Stimulated activated CD4-positive, alpha-beta T cell treated with anti-CD3 and anti-CD28 coated beads, Interleukin-1b, Interleukin-23, amount 100 ng/mL, for 48 hours (primary cell): ENCODE measurements at regions not wholly inside any gene's neighbourhood (a gene's known extent, or its start where the extent isn't known, plus 50 kb on each side); places are given as distances from the start of the nearest gene placed in this dataset.
"Not testable (repeated sequence)": the region's sequence is repeated elsewhere in the genome, so short reads cannot be mapped to it uniquely, and the experiment has no call there.

ENCODE experiments used
- DNase-seq: peaks from one replicate; pipeline ENCODE4 v3.0.0-alpha.2; 2020

DNA sequence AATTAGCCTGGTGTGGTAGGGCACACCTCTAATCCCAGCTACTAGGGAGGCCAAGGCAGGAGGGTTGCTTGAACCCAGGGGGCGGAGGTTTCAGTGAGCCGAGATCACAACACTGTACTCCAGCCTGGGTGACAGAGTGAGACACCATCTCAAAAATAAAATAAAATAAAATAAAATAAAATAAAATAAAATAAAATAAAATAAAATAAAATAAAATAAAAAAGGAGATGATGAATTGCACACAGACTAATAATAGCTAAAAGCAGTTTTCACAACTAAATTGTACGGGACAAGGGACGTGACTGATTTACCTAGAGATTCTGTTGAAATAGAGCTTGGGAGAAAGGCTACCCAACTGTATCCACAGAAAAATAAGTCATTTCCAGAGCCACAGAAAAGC lies 1471.3 kb downstream of the CDH11 start:
- no peak for DNase-seq

DNA sequence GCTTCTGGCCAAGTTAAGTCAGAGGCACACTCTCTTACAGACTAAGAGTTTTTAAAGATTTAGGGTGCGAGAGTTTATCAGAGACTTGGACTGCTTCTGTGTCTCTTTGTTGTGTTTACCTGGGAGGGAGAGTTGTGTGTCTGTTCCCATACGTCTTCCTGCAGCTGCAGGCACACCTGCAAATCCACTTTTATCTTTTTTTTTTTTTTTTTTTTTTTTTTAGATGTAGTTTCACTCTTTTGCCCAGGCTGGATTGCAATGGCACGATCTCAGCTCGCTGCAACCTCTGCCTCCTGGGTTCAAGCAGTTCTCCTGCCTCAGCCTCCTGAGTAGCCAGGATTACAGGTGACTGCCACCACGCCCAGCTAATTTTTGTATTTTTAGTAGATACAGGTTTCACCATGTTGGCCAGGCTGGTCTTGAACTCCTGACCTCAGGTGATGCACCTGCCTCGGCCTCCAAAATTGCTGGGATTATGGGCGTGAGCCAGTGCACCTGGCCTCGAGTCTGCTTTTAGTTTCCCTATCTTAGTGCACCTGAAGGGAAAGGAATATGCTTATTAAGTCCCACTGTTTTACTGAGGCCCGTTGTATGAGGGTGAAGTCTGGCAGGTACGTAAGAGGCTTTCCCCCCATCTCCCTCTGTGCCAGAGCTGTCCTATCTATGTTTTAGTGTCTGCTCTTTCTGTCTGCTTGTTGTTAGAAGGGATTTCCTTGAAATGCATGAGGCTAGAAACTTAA lies 1488.0 kb downstream of the CDH11 start:
- DNase-seq, result not testable (repeated sequence)

GRCh38 chr16:63629272-63629671 lies 1492.6 kb downstream of the CDH11 start:
- DNase-seq, result no peak

DNA sequence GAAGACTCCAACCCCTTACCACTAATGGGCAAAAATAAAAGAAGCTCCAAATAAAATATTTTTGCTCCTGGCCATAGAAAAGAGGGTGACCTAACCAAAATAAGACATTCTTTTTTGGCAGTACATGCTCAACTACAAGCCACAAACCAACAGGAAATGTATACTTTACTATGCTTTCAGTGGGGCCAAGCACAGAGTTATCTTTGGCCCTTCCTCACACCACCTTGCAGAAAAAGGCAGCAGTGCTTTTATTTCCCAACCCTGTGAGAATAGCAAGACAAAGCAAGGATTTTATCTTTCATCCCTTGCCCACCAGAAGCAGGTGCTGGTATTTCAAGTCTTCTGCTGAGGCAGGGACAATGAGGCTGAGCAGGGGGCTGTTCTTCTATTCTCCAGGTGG lies 1493.1 kb downstream of the CDH11 start:
- DNase-seq, result no peak

DNA sequence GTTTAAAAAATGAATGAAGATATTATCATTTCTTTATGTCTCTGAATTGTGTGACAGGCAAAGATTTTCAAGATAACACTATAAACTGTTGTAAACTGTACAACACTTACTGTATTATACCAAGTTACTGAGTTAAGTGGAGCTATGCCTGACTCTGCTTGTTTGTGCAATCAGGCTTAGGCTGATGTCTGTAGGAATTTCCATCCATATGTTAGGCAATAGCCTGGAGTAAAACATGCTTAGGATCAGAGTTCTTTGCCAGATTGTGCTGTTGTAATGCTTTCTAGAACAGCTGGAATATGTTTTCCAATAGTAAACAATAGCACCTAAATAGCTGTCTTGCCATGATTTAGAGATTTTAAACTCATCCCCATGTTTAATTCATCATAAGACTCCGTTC lies 1496.7 kb downstream of the CDH11 start:
- DNase-seq, result no peak

DNA sequence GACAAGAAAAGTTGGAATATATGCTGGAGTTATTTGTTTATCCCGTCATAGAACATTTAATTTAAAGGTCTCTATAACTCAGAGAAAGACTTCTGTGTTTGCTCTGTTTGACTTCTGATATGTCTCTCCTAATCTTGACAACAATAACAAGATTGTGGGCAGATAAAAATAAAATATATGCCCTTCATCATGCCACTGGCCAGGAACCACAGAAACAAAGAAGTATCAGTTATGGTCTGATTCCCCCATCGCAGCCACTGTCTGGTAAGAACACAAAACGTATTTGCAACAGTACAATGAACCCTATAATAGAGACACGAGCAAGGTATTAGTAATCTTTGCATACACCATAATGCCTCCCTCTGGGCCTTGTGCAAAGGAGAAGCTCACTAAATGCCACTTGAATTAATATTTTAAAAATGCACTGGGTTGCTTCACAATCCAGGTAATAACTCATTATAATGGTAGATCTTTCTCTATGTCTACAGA lies 1498.3 kb downstream of the CDH11 start:
- no peak for DNase-seq

DNA sequence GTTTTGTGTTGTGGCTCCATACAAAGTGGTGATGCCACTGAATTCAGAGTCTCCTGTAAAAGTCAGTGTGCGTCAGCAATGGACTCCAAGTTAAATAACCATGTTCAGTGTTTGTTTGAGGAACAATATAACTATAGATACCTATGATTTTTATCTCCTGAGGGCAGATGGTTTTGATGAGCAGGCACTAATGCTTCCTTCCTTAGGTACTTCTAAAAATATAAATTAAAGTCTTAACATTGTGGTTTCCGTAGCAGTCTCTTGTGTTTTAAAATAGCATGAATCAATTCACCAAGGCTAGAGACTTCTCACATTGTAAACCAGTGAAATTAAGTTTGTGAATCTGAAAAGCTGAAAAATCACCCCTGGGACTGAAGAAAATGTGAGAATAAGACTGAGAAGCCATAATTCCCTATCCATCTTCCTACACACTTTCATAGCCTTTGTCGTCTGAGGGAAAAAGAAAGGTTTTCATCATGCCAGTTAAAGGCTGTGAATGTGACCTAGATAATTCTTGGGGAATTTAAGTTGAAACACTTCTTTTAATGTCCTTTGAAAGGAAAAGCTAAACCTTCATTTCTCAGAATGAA lies 1502.9 kb downstream of the CDH11 start:
- DNase-seq, result no peak

DNA sequence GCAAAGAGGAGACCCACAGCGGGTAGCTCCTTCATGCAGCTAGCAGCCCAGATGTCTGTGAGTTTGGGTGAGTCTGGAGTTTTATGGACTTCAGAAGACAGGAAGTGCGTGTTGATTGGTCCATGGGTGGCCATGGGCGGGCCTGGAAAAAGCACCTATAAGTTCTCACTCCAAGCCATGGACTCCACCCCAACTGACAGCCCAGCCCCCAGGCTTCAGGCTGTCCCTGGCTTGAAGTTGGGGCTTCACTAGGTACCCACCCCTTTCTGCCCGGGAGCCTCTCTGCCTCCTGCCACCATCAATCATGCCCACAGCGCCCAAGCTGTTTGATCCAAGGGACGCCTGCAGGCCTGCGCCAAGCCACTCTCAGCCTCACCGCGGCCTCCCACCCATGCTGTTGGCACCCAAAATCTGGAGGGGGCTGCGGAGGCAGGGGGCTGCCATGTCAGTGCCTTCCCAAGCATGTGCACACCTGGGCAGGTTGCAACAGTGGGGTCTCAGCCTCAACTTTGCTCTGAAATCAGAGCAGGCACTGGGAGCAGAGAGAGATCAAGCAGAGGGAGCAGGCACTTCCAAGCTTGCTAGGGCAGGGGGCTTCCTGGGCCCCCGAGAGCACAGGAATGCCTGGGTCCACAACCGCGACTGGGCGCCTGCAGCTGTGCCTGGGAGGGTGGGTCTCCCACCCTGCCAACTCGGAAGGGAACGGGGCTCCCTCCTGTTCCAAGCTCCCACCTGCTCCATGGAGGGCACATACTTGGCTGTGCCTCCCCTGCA lies 1503.7 kb downstream of the CDH11 start:
- DNase-seq, result no peak

DNA sequence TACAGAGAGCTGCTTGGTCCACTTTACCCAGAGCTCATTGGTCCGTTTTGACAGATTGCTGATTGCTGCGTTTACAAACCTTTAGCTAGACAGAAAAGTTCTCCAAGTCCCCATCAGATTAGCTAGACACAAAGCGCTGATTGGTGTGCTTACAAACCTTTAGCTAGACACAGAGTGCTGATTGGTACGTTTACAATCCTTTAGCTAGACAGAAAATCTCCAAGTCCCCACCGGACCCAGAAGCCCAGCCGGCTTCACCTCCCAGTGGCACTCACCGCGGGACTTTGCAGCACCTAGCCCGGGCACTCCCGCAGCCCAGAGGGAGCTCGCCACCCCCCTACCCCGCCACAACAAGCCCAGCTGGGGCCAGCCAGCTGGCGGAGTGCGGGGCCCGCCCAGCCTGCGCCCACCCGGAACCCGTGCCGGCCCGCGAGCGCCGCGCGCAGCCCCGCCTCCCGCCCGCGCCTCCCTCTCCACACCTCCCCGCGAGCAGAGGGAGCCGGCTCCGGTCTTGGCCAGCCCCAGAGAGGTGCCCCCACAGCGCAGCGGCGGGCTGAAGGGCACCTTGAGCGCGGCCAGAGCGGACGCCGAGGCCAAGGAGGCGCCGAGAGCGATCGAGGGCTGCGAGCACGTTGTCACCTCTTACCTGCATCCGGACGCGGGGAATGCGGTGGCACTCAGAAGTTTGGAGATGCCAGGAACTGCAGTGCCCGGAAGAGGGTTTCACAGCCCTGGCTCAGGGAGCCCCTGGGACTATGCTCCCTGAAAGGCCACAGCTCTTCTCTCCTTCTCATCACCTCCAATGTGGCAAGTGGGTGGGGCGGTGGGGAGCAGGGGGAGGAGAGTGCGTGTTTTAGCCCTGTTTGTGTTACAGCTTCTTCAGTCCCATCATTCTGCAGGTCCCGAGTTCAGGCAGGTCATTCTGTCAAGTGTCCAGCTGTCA lies 1504.5 kb downstream of the CDH11 start:
- no peak for DNase-seq

- no peak for DNase-seq
These were observed 1507.4 kb downstream of the CDH11 start for GRCh38 chr16:63614429-63614828.

- DNase-seq, result no peak
These were observed 1508.2 kb downstream of the CDH11 start for GRCh38 chr16:63613701-63614100.

GRCh38 chr16:63612462-63613227 lies 1509.2 kb downstream of the CDH11 start:
- DNase-seq, result no peak

DNA sequence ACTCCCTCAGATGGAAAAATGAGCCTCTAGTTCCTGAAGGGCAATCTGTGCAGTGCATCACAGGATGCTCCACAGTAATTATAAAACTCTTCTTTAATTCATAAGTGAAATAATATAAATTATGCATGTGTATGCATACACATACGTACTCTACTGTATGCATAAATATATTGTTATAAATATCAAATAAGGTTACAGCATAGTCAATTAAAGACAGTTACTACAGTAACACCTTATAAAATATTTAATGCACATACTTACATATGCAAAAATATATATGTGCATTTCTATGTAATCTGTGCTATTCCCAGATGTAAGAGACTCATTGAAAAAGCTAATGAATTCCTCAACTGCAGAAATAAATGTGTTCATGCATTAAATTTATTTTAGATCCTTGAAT lies 1515.1 kb downstream of the CDH11 start:
- no peak for DNase-seq

DNA sequence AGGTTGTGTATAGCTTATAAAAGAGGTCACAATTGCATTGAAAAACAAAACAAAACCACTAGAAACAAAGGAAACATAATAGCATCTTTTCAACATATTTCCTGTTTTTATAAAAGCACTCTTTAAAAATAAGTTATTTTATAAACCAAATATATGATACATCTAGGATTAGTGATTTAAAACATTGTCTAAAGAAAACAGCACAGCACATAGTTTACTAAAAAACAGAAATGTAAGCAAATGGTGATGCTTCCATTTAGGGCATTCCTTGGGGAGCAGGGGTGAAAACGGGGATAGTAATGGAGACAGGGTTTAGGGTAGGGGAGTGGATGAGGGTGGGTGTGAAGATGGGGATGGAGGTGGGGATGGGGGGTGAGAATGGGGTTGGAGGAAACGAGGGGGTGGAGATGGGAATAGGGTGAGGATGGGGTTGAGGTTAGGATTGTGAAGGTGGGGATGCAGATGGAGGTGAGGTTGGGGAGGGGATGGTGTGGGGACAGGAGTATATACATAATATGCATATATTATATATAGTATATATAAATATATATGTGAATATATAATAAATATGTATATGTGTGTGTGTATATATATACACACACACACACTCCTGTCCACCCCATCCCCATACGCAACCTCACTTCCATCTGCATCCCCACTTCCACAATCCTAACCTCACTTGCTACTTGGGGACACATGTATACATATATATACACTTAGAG lies 1519.5 kb downstream of the CDH11 start:
- no peak for DNase-seq

DNA sequence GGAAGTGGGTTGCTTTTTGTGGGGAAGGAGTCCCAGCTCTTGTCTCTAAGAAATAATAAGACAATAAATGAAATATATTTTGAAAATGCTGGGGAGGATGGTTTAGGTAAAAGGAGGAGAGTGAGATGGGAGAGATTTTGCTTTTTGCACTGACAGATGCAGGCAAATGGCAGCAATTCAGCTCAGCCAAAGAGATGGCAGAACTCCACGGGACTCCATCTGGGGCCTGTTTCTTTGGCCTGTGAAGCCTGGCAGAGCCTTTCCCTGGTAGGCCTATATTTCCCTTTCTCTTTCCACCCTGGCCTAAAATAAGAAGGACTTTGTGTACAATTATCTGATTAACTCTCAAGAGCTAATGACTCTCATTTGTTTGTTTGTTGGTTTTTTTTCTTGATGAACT lies 1525.1 kb downstream of the CDH11 start:
- DNase-seq, result no peak

GRCh38 chr16:63592852-63593251 lies 1529.0 kb downstream of the CDH11 start:
- DNase-seq, result no peak

DNA sequence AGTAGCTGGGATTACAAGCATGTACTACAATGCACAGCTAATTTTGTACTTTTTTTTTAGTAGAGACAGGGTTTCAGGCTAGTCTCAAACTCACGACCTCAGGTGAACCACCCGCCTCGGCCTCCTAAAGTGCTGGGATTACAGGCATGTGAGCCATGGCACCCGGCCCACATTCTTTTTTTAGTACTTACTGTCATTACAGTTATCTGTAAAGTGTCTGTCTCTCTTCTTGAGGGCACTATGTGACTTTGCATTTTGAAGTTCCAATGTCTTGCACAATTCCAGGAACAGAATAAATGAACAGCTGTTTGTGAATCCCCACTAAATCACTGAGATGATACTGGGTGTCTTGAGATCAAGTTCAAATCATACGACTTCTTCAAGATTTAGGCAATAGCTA lies 1540.3 kb downstream of the CDH11 start:
- DNase-seq, result no peak

GRCh38 chr16:63578791-63579190 lies 1542.6 kb upstream of the CDH8 start:
- no peak for DNase-seq

DNA sequence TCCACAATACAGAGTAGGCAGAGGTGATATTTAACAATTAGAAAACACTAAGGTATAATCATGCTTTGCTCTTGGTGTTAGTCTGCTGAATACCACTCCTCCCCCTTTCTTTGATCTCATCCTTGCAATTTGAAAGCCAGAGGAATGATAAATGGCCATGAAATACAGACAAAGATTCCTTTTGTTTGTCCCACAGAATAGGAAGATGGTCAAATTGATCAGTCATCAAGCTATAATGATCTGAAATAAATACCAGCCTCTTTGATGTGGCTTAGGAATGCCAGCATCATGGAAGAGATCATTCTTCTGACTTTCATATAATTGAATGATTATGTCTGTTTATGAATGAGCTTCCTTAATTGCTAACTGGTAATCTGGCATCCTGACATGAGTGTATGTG lies 1541.7 kb upstream of the CDH8 start:
- DNase-seq, result no peak

GRCh38 chr16:63575041-63575440 lies 1538.8 kb upstream of the CDH8 start:
- DNase-seq, result no peak

GRCh38 chr16:63568164-63568563 lies 1531.9 kb upstream of the CDH8 start:
- DNase-seq, result no peak
